GM12878 (cell line): ENCODE measurements at regions not wholly inside any gene's neighbourhood (a gene's known extent, or its start where the extent isn't known, plus 50 kb on each side); places are given as distances from the start of the nearest gene placed in this dataset.

Experiments used
- ATAC-seq: fragments of 200-7000 bp; cut with Tn5 transposase; 3 replicates; pipeline ENCODE4 v1.9.1; 2020; ENCODE audit warnings: mild to moderate bottlenecking, moderate library complexity
- BruUV-seq: library from RNA; stranded (reverse); fragments of 400-500 nt; replicated peaks from 2 replicates; lab custom pipeline; 2021; lab: Mats Ljungman, UMichigan
- CTCF ChIA-PET: fragments of 300-600 bp; sonication (Branson Sonifier 250); formaldehyde crosslinking; extraction: SDS; loops from one replicate; lab custom pipeline; 2021; ENCODE audit warnings: inconsistent platforms; lab: Yijun Ruan, JAX
- POLR2A ChIA-PET: fragments of 350-600 bp; formaldehyde crosslinking; extraction: SDS; loops from one replicate; lab custom pipeline; 2021; ENCODE audit warnings: inconsistent platforms; lab: Charles Lee
- RAD21 ChIA-PET: fragments of 300-600 bp; sonication (Branson Sonifier 250); formaldehyde crosslinking; loops from one replicate; lab custom pipeline; 2023; ENCODE audit warnings: antibody characterized with exemption; ENCODE audit not compliant: unreplicated experiment; lab: Charles Lee
- SMC1A ChIA-PET: fragments of 300-600 bp; sonication (Branson Sonifier 250); formaldehyde crosslinking; loops from one replicate; lab custom pipeline; 2023; ENCODE audit not compliant: unreplicated experiment, uncharacterized antibody; lab: Charles Lee
- DNase-seq: peaks from one replicate; pipeline ENCODE4 v3.0.0-alpha.2; 2011; ENCODE audit warnings: low read depth, low spot score
- FAIRE-seq: peaks from 3 replicates; lab custom pipeline; 2011; peaks lifted over from hg19 to GRCh38; lab: Jason Lieb, UNC
- H2AFZ ChIP-seq: 2 replicates; pipeline ENCODE4 v1.6.0; 2011; ENCODE audit warnings: low read depth, low read length, control low read depth; ENCODE audit not compliant: control insufficient read depth
- H3K27ac ChIP-seq: 2 replicates; pipeline ENCODE4 v1.5.1; 2011; ENCODE audit warnings: control low read depth; ENCODE audit not compliant: control insufficient read depth, insufficient read depth
- H3K27me3 ChIP-seq, 2 experiments: replicated peaks in 1 of 2; 2 replicates each; pipeline versions ENCODE4 v1.6.0 to v1.6.1; 2011; ENCODE audit warnings: low read length in 1 of 2; ENCODE audit not compliant: control insufficient read depth in 2 of 2, insufficient read depth in 2 of 2
- H3K36me3 ChIP-seq, 2 experiments: 2 replicates each; pipeline ENCODE4 v1.5.1; 2011; ENCODE audit warnings: low read length in 1 of 2; ENCODE audit not compliant: control insufficient read depth in 2 of 2, insufficient read depth in 2 of 2
- H3K4me1 ChIP-seq: 2 replicates; pipeline ENCODE4 v1.6.1; 2011; ENCODE audit warnings: mild to moderate bottlenecking, low read length, moderate library complexity, mixed read lengths; ENCODE audit not compliant: control insufficient read depth, insufficient read depth
- H3K4me2 ChIP-seq: 2 replicates; pipeline ENCODE4 v1.6.0; 2011; ENCODE audit warnings: control low read depth; ENCODE audit not compliant: control insufficient read depth, insufficient read depth
- H3K4me3 ChIP-seq: fragments of 200-600 bp; sonication (generic); 2 replicates; pipeline ENCODE4 v1.5.1; 2016
- H3K79me2 ChIP-seq: 2 replicates; pipeline ENCODE4 v1.6.0; 2011; ENCODE audit warnings: low read length; ENCODE audit not compliant: control insufficient read depth, insufficient read depth
- H3K9ac ChIP-seq: 2 replicates; pipeline ENCODE4 v1.8.0; 2011; ENCODE audit warnings: low read length, control low read depth, mixed read lengths; ENCODE audit not compliant: control insufficient read depth, insufficient read depth
- H3K9me3 ChIP-seq: replicated peaks from 3 replicates; pipeline ENCODE4 v1.5.1; 2011; ENCODE audit warnings: mild to moderate bottlenecking, low read length; ENCODE audit not compliant: control insufficient read depth, insufficient read depth
- H4K20me1 ChIP-seq: 2 replicates; pipeline ENCODE4 v1.6.0; 2011; ENCODE audit not compliant: control insufficient read depth, insufficient read depth
- BACH1 ChIP-seq: fragments of 450-650 bp; IDR thresholded peaks from 2 replicates; pipeline ENCODE4 v1.6.1; 2017; ENCODE audit warnings: mild to moderate bottlenecking, borderline replicate concordance
- CEBPB ChIP-seq, 2 experiments: fragments of 150-350 bp in 1 of 2; IDR thresholded peaks; 2 replicates each; pipeline ENCODE4 v1.6.1; 2012 to 2014; ENCODE audit warnings: low read depth in 2 of 2, low read length in 2 of 2, borderline replicate concordance in 1 of 2, inconsistent platforms in 1 of 2
- GATAD2B ChIP-seq: fragments of 450-650 bp; conservative IDR thresholded peaks from 2 replicates; pipeline ENCODE4 v1.6.1; 2017; ENCODE audit warnings: low read depth, mild to moderate bottlenecking, moderate library complexity
- HDAC2 ChIP-seq: fragments of 200-600 bp; sonication (generic); IDR thresholded peaks from 2 replicates; pipeline ENCODE4 v1.6.1; 2017
- JUND ChIP-seq: IDR thresholded peaks from 2 replicates; pipeline ENCODE4 v1.6.1; 2012; ENCODE audit warnings: low read depth, mild to moderate bottlenecking, low read length, improper control_type of control experiment, moderate library complexity
- LARP7 ChIP-seq: fragments of 450-650 bp; IDR thresholded peaks from 2 replicates; pipeline ENCODE4 v1.6.1; 2017; ENCODE audit warnings: mild to moderate bottlenecking
- MEF2A ChIP-seq: IDR thresholded peaks from 2 replicates; pipeline ENCODE4 v1.6.1; 2011; ENCODE audit warnings: low read depth, mild to moderate bottlenecking, low read length, moderate library complexity; ENCODE audit not compliant: insufficient read depth
- MTA2 ChIP-seq: fragments of 450-650 bp; IDR thresholded peaks from 2 replicates; pipeline ENCODE4 v1.6.1; 2016; ENCODE audit warnings: low read depth, mild to moderate bottlenecking, moderate library complexity
- MTA3 ChIP-seq: IDR thresholded peaks from 2 replicates; pipeline ENCODE4 v1.6.1; 2012; ENCODE audit warnings: low read length, inconsistent platforms, borderline replicate concordance
- MXI1 ChIP-seq: fragments of 150-350 bp; IDR thresholded peaks from 2 replicates; pipeline ENCODE4 v1.6.1; 2011; ENCODE audit warnings: low read depth, mild to moderate bottlenecking, inconsistent platforms, low read length, improper control_type of control experiment
- NR2C1 ChIP-seq: fragments of 450-650 bp; IDR thresholded peaks from 2 replicates; pipeline ENCODE4 v1.6.1; 2017; ENCODE audit warnings: antibody characterized with exemption, mild to moderate bottlenecking, moderate library complexity
- PBX3 ChIP-seq: IDR thresholded peaks from 2 replicates; pipeline ENCODE4 v1.6.1; 2011; ENCODE audit warnings: mild to moderate bottlenecking, low read depth, low read length, moderate library complexity; ENCODE audit not compliant: insufficient replicate concordance
- RB1 ChIP-seq: fragments of 450-650 bp; formaldehyde crosslinking; IDR thresholded peaks from 2 replicates; pipeline ENCODE4 v1.6.1; 2017; ENCODE audit warnings: mild to moderate bottlenecking, borderline replicate concordance
- RELA ChIP-seq: fragments of 450-650 bp; IDR thresholded peaks from 2 replicates; pipeline ENCODE4 v1.8.0; 2014; ENCODE audit warnings: borderline replicate concordance; ENCODE audit not compliant: partially characterized antibody
- SIX5 ChIP-seq: IDR thresholded peaks from 2 replicates; pipeline ENCODE4 v1.6.1; 2011; ENCODE audit warnings: mild to moderate bottlenecking, low read depth, low read length, moderate library complexity; ENCODE audit not compliant: severe bottlenecking
- STAT1 ChIP-seq: fragments of 450-650 bp; conservative IDR thresholded peaks from 2 replicates; pipeline ENCODE4 v1.6.1; 2014; ENCODE audit warnings: antibody characterized with exemption, mild to moderate bottlenecking
- TARDBP ChIP-seq: IDR thresholded peaks from 2 replicates; pipeline ENCODE4 v1.6.1; 2016; ENCODE audit warnings: borderline replicate concordance
- TBL1XR1 ChIP-seq: IDR thresholded peaks from 2 replicates; pipeline ENCODE4 v1.6.1; 2012; ENCODE audit warnings: low read depth, low read length, improper control_type of control experiment
- TCF7 ChIP-seq: IDR thresholded peaks from 2 replicates; pipeline ENCODE4 v1.6.1; 2014; ENCODE audit warnings: antibody characterized with exemption, borderline replicate concordance
- WRNIP1 ChIP-seq: IDR thresholded peaks from 2 replicates; pipeline ENCODE4 v1.6.1; 2011; ENCODE audit warnings: low read depth, low read length, improper control_type of control experiment, borderline replicate concordance
- YY1 ChIP-seq: IDR thresholded peaks from 2 replicates; pipeline ENCODE4 v1.6.1; 2011; ENCODE audit warnings: low read depth, mild to moderate bottlenecking, low read length
- ZBTB33 ChIP-seq: fragments of 450-650 bp; IDR thresholded peaks from 2 replicates; pipeline ENCODE4 v1.6.1; 2017; ENCODE audit warnings: mild to moderate bottlenecking
- WGBS: methylation state at CpG from one replicate; pipeline ENCODE4 v1.1.6; 2016; ENCODE audit warnings: low lambda C conversion rate; ENCODE audit not compliant: insufficient replicate concordance, insufficient coverage; ENCODE audit errors: missing lambda C conversion rate; 5-methylcytosine and 5-hydroxymethylcytosine counted together
- in situ Hi-C: fragments of 300-500 bp; cut with MboI; formaldehyde crosslinking; loops from 9 replicates; pipeline ENCODE4 v1.14.3; 2018; ENCODE audit warnings: mixed read lengths
- intact Hi-C: fragments of 100-400 bp; cut with micrococcal nuclease; formaldehyde crosslinking; loops from one replicate; pipeline ENCODE4 v1.14.2; 2022; ENCODE audit not compliant: unreplicated experiment

GRCh38 chr14:51568366-51568765, 83.3 kb upstream of the FRMD6 start (continued):
- no peak for TF ChIP-seq SIX5
- TF ChIP-seq RELA = no peak
- no peak for TF ChIP-seq GATAD2B
- no peak for TF ChIP-seq TBL1XR1
- no peak for TF ChIP-seq BACH1
- no peak for TF ChIP-seq MEF2A
- TF ChIP-seq WRNIP1 = no peak
- TF ChIP-seq ZBTB33 = no peak
- no peak for TF ChIP-seq TARDBP
- no peak for TF ChIP-seq LARP7

- in situ Hi-C loops (no loop called here), intact Hi-C loops (no loop called here)
- ATAC-seq (no peak), FAIRE-seq (no peak), DNase-seq (no peak)
- no peak overlapping the region for H3K4me3 ChIP-seq
- WGBS = 9% methylated on average over 6 of the region's 6 CpGs
- no peaks in the 10 kb centered on the region for H3K79me2 ChIP-seq
- no peaks in the 10 kb centered on the region for H3K27me3 ChIP-seq
- no peaks in the 10 kb centered on the region for H4K20me1 ChIP-seq
- no peak overlapping the region for H3K4me2 ChIP-seq
- no peak overlapping the region for H3K27ac ChIP-seq
- SMC1A ChIA-PET = no interaction called here
- CTCF ChIA-PET = no interaction called here
- no peak overlapping the region for H2AFZ ChIP-seq
- POLR2A ChIA-PET = no interaction called here
- RAD21 ChIA-PET = no interaction called here
- H3K4me1 ChIP-seq = no peaks in the 10 kb centered on the region
- no peak overlapping the region for H3K9ac ChIP-seq
- BruUV-seq = no TSS peak
- H3K36me3 ChIP-seq = no peaks in the 10 kb centered on the region
- H3K9me3 ChIP-seq = no peaks in the 10 kb centered on the region
- TF ChIP-seq TCF7 (no peak), CEBPB (IDR thresholded peaks at IDR 0.05; ENCODE audit: borderline replicate concordance in 1 of 2, low read depth in 2 of 2, low read length in 2 of 2) (no peak), RB1 (no peak), JUND (no peak), LARP7 (no peak), MTA3 (no peak), MXI1 (no peak), STAT1 (no peak), YY1 (no peak), NR2C1 (no peak), MTA2 (no peak), PBX3 (no peak), ZBTB33 (no peak), HDAC2 (no peak)
These were observed 78.1 kb upstream of the FRMD6 start for GRCh38 chr14:51573607-51574006.
